Tibial nerve (tissue), 4 donors: ENCODE measurements at regions not wholly inside any gene's neighbourhood (a gene's known extent, or its start where the extent isn't known, plus 50 kb on each side); places are given as distances from the start of the nearest gene placed in this dataset.

Source experiments
- CTCF ChIP-seq, 5 experiments: fragments of 200-600 bp in 3 of 5; fragments of 450-650 bp in 2 of 5; sonication (generic) in 3 of 5; IDR thresholded peaks; one replicate each; pipeline ENCODE4 v1.5.1; 2016 to 2019; ENCODE audit warnings: antibody characterized with exemption in 5 of 5, mild to moderate bottlenecking in 3 of 5, moderate library complexity in 2 of 5
- EP300 ChIP-seq, 2 donors: sonication (generic); formaldehyde crosslinking; IDR thresholded peaks; one replicate each; pipeline ENCODE4 v1.6.1; 2017; ENCODE audit warnings: antibody characterized with exemption in 2 of 2, mild to moderate bottlenecking in 1 of 2
- POLR2A ChIP-seq, 2 donors: fragments of 450-650 bp; IDR thresholded peaks; one replicate each; pipeline ENCODE4 v1.6.1; 2017; ENCODE audit warnings: antibody characterized with exemption in 2 of 2, mild to moderate bottlenecking in 2 of 2, moderate library complexity in 2 of 2

GRCh38 chr9:11192993-11193392 is 580.2 kb upstream of the PTPRD start:
- no peak for TF ChIP-seq CTCF (IDR thresholded peaks at IDR 0.05)
- TF ChIP-seq POLR2A (IDR thresholded peaks at IDR 0.05): no peak
- no peak for TF ChIP-seq EP300 (IDR thresholded peaks at IDR 0.05)
